SK-N-SH (cell line): ENCODE measurements at regions not wholly inside any gene's neighbourhood (a gene's known extent, or its start where the extent isn't known, plus 50 kb on each side); places are given as distances from the start of the nearest gene placed in this dataset.

Experiments
- TEAD4 ChIP-seq: IDR thresholded peaks from 2 replicates; pipeline ENCODE4 v1.4.0; 2012; ENCODE audit warnings: mild to moderate bottlenecking, borderline replicate concordance; ENCODE audit not compliant: insufficient read depth
- TF ChIP-seq, protein P1 (sequence below): fragments of 150-350 bp; IDR thresholded peaks from 2 replicates; pipeline ENCODE4 v1.6.1; 2016; ENCODE audit warnings: mild to moderate bottlenecking, low read depth, low read length

DNA sequence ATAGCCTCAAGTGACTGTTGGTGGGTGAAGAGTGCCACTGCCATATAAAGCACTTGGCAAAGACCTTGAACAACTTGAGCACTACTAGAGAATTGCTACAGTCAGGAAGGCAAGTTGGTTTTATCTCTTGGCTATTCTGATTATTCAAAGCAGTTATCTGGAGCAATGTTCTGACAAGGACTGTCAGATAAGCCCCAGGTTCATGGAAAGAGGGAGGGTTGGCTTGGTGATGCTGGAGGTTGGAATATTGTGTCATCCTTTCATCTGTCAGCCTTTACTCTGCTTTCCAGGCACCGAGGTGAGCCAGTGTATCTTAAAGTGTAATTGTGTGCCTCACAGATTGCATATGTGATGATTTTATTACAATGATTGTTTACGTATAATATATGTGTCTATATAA, 548.4 kb upstream of the ZNF608 start:
- TF ChIP-seq TEAD4, result no peak
- TF ChIP-seq, protein P1, sequence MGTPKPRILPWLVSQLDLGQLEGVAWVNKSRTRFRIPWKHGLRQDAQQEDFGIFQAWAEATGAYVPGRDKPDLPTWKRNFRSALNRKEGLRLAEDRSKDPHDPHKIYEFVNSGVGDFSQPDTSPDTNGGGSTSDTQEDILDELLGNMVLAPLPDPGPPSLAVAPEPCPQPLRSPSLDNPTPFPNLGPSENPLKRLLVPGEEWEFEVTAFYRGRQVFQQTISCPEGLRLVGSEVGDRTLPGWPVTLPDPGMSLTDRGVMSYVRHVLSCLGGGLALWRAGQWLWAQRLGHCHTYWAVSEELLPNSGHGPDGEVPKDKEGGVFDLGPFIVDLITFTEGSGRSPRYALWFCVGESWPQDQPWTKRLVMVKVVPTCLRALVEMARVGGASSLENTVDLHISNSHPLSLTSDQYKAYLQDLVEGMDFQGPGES, result no peak
